Activated T-cell treated with anti-CD3 and anti-CD28 coated beads, Interleukin-2, amount 50 U/mL, for 48 hours (primary cell): ENCODE measurements at regions not wholly inside any gene's neighbourhood (a gene's known extent, or its start where the extent isn't known, plus 50 kb on each side); places are given as distances from the start of the nearest gene placed in this dataset.

ENCODE experiments used
- DNase-seq, 2 experiments: peaks; one replicate each; pipeline ENCODE4 v3.0.0-alpha.2; 2020

- no peak for DNase-seq
Measured at GRCh38 chr10:128499956-128500355, 373.7 kb upstream of the MKI67 start.

GRCh38 chr10:128500642-128501041 is 374.4 kb upstream of the MKI67 start:
- DNase-seq, result no peak

- no peak for DNase-seq
Measured at GRCh38 chr10:128505346-128505745, 379.1 kb upstream of the MKI67 start.

- DNase-seq, result no peak
Measured at GRCh38 chr10:128506423-128506822, 380.2 kb upstream of the MKI67 start.

- no peak for DNase-seq
Measured at GRCh38 chr10:128507066-128507465, 380.8 kb upstream of the MKI67 start.

GRCh38 chr10:128511284-128511683 is 385.1 kb upstream of the MKI67 start:
- DNase-seq, result no peak

GRCh38 chr10:128512767-128513166 is 386.5 kb upstream of the MKI67 start:
- no peak for DNase-seq

GRCh38 chr10:128514536-128514935 is 388.3 kb upstream of the MKI67 start:
- no peak for DNase-seq

GRCh38 chr10:128516180-128516579 is 390.0 kb upstream of the MKI67 start:
- DNase-seq, result no peak

GRCh38 chr10:128517167-128517566 is 390.9 kb upstream of the MKI67 start:
- DNase-seq, result no peak

GRCh38 chr10:128518000-128518399 is 391.8 kb upstream of the MKI67 start:
- DNase-seq, result no peak

GRCh38 chr10:128519581-128519980 is 393.4 kb upstream of the MKI67 start:
- no peak for DNase-seq

GRCh38 chr10:128520211-128520815 is 394.1 kb upstream of the MKI67 start:
- no peak for DNase-seq

GRCh38 chr10:128522551-128523308 is 396.5 kb upstream of the MKI67 start:
- no peak for DNase-seq

- no peak for DNase-seq
Measured at GRCh38 chr10:128525444-128525843, 399.2 kb upstream of the MKI67 start.

- DNase-seq, result no peak
Measured at GRCh38 chr10:128525936-128526335, 399.7 kb upstream of the MKI67 start.

- DNase-seq, result no peak
Measured at GRCh38 chr10:128526791-128527375, 400.7 kb upstream of the MKI67 start.

- DNase-seq, result no peak
Measured at GRCh38 chr10:128527711-128528110, 401.5 kb upstream of the MKI67 start.

- no peak for DNase-seq
Measured at GRCh38 chr10:128528167-128528566, 401.9 kb upstream of the MKI67 start.

GRCh38 chr10:128528781-128529180 is 402.6 kb upstream of the MKI67 start:
- no peak for DNase-seq

- no peak for DNase-seq
Measured at GRCh38 chr10:128529225-128529624, 403.0 kb upstream of the MKI67 start.

- no peak for DNase-seq
Measured at GRCh38 chr10:128530301-128530700, 404.1 kb upstream of the MKI67 start.

- no peak for DNase-seq
Measured at GRCh38 chr10:128530946-128531345, 404.7 kb upstream of the MKI67 start.

- DNase-seq, result no peak
Measured at GRCh38 chr10:128534686-128535085, 408.5 kb upstream of the MKI67 start.
